Endothelial cell of umbilical vein (primary cell): ENCODE measurements at regions not wholly inside any gene's neighbourhood (a gene's known extent, or its start where the extent isn't known, plus 50 kb on each side); places are given as distances from the start of the nearest gene placed in this dataset.
"Not testable (repeated sequence)": the region's sequence is repeated elsewhere in the genome, so short reads cannot be mapped to it uniquely, and the experiment has no call there.

Experiments
- BruUV-seq: library from RNA; stranded (reverse); fragments of 400-500 nt; replicated peaks from 2 replicates; lab custom pipeline; 2021; lab: Mats Ljungman, UMichigan
- CTCF ChIA-PET: fragments of 300-600, 350-600 bp; sonication (Branson Sonifier 250); formaldehyde crosslinking; loops from one replicate; lab custom pipeline; 2021; ENCODE audit warnings: antibody characterized with exemption, inconsistent platforms; lab: Charles Lee
- POLR2A ChIA-PET: fragments of 300-600, 350-600 bp; sonication (Branson Sonifier 250); formaldehyde crosslinking; loops from one replicate; lab custom pipeline; 2021; ENCODE audit warnings: antibody characterized with exemption, inconsistent platforms; lab: Charles Lee
- DNase-seq: peaks from one replicate; pipeline ENCODE4 v3.0.0-alpha.2; 2011; ENCODE audit warnings: low read depth, low spot score
- FAIRE-seq: peaks from 2 replicates; lab custom pipeline; 2011; peaks lifted over from hg19 to GRCh38; lab: Jason Lieb, UNC
- H2AFZ ChIP-seq: 2 replicates; pipeline ENCODE4 v1.6.0; 2012; ENCODE audit warnings: low read depth, low read length, control low read depth, inconsistent platforms
- H3K27ac ChIP-seq: 2 replicates; pipeline ENCODE4 v1.5.1; 2011; ENCODE audit warnings: low read depth, mild to moderate bottlenecking, control low read depth, low read length, moderate library complexity; ENCODE audit not compliant: insufficient read depth
- H3K27me3 ChIP-seq, 2 experiments: 2 replicates each; pipeline versions ENCODE4 v1.6.0 to v1.6.1; 2011; ENCODE audit warnings: low read length in 2 of 2, mixed read lengths in 1 of 2; ENCODE audit not compliant: control insufficient read depth in 2 of 2, insufficient read depth in 2 of 2
- H3K36me3 ChIP-seq, 2 experiments: 2 replicates in 1 of 2; 3 replicates in 1 of 2; pipeline ENCODE4 v1.5.1; 2011; ENCODE audit warnings: low read length in 2 of 2, mild to moderate bottlenecking in 1 of 2, moderate library complexity in 1 of 2; ENCODE audit not compliant: control insufficient read depth in 2 of 2, insufficient read depth in 2 of 2; ENCODE audit errors: extremely low read depth in 1 of 2
- H3K4me1 ChIP-seq: 3 replicates; pipeline ENCODE4 v1.5.1; 2011; ENCODE audit warnings: mild to moderate bottlenecking, low read length; ENCODE audit not compliant: control insufficient read depth, insufficient read depth; ENCODE audit errors: extremely low read depth
- H3K4me2 ChIP-seq: 2 replicates; pipeline ENCODE4 v1.6.1; 2011; ENCODE audit warnings: low read length, control low read depth, mixed read lengths; ENCODE audit not compliant: insufficient read depth
- H3K4me3 ChIP-seq, 3 experiments: fragments of 200-600 bp in 1 of 3; sonication (generic), shearing (Covaris generic) in 1 of 3; replicated peaks in 1 of 3; 2 replicates each; pipeline ENCODE4 v1.5.1; 2011 to 2016; ENCODE audit warnings: control low read depth in 3 of 3, low read length in 3 of 3, mild to moderate bottlenecking in 2 of 3, inconsistent platforms in 1 of 3, low read depth in 1 of 3, moderate library complexity in 1 of 3; ENCODE audit not compliant: insufficient read depth in 1 of 3
- H3K79me2 ChIP-seq: 2 replicates; pipeline ENCODE4 v1.6.0; 2012; ENCODE audit warnings: low read length, inconsistent platforms; ENCODE audit not compliant: control insufficient read depth, insufficient read depth
- H3K9ac ChIP-seq: replicated peaks from 2 replicates; pipeline ENCODE3; 2011; ENCODE audit warnings: low read length, control low read depth; ENCODE audit not compliant: insufficient read depth; ENCODE audit errors: extremely low read depth
- H3K9me1 ChIP-seq: replicated peaks from 3 replicates; pipeline ENCODE4 v1.6.0; 2011; ENCODE audit warnings: mild to moderate bottlenecking, low read length; ENCODE audit not compliant: control insufficient read depth, insufficient read depth; ENCODE audit errors: extremely low read depth
- H3K9me3 ChIP-seq: replicated peaks from 2 replicates; pipeline ENCODE4 v1.5.1; 2012; ENCODE audit warnings: low read length, inconsistent platforms; ENCODE audit not compliant: control insufficient read depth, insufficient read depth
- H4K20me1 ChIP-seq: replicated peaks from 2 replicates; pipeline ENCODE3; 2011; ENCODE audit warnings: mild to moderate bottlenecking, low read length; ENCODE audit not compliant: control insufficient read depth, insufficient read depth; ENCODE audit errors: extremely low read depth
- CTCF ChIP-seq, 2 donors: IDR thresholded peaks; 1 replicate in 1 of 2; 2 replicates in 1 of 2; pipeline ENCODE4 v1.5.1; 2011; ENCODE audit warnings: low read length in 2 of 2, mild to moderate bottlenecking in 2 of 2, moderate library complexity in 2 of 2, control low read depth in 1 of 2, inconsistent platforms in 1 of 2, low read depth in 1 of 2; ENCODE audit not compliant: insufficient read depth in 1 of 2; ENCODE audit errors: extremely low read depth in 1 of 2
- EZH2 ChIP-seq: IDR thresholded peaks from 2 replicates; pipeline ENCODE4 v1.6.1; 2012; ENCODE audit warnings: borderline replicate concordance, low read depth, mild to moderate bottlenecking, moderate library complexity, low read length, inconsistent platforms; ENCODE audit not compliant: severe bottlenecking
- FOS ChIP-seq: IDR thresholded peaks from 2 replicates; pipeline ENCODE4 v1.6.1; 2011; ENCODE audit warnings: mild to moderate bottlenecking, low read length, moderate library complexity, borderline replicate concordance; ENCODE audit not compliant: insufficient read depth
- GATA2 ChIP-seq: IDR thresholded peaks from 2 replicates; pipeline ENCODE4 v1.7.0; 2011; ENCODE audit warnings: low read depth, mild to moderate bottlenecking, moderate library complexity, mixed read lengths, low read length; ENCODE audit not compliant: insufficient read length, insufficient read depth
- JUN ChIP-seq: IDR thresholded peaks from 2 replicates; pipeline ENCODE4 v1.6.1; 2011; ENCODE audit warnings: borderline replicate concordance, low read depth; ENCODE audit not compliant: insufficient read length, insufficient read depth
- MAX ChIP-seq: IDR thresholded peaks from 2 replicates; pipeline ENCODE4 v1.6.1; 2011; ENCODE audit not compliant: insufficient read depth, insufficient read length
- MYC ChIP-seq: IDR thresholded peaks from one replicate; pipeline ENCODE4 v1.6.1; 2011; ENCODE audit warnings: mild to moderate bottlenecking, low read depth, low read length
- POLR2A ChIP-seq: IDR thresholded peaks from 2 replicates; pipeline ENCODE4 v1.6.1; 2012; ENCODE audit warnings: low read depth, mild to moderate bottlenecking, control low read depth, low read length
- POLR2AphosphoS5 ChIP-seq: IDR thresholded peaks from 2 replicates; pipeline ENCODE4 v1.6.1; 2012; ENCODE audit warnings: low read depth, mild to moderate bottlenecking, control low read depth, low read length, moderate library complexity; ENCODE audit not compliant: insufficient read depth
- dilution Hi-C: fragments of 300-500 bp; cut with MboI; formaldehyde crosslinking; loops from one replicate; pipeline ENCODE4 v1.15.0; 2019; ENCODE audit warnings: low sequenced_read_pairs; ENCODE audit not compliant: extremely low pct_ligation_motif_present
- intact Hi-C: fragments of 100-400 bp; cut with micrococcal nuclease; formaldehyde crosslinking; loops from one replicate; pipeline ENCODE4 v1.10.0; 2022

GRCh38 chr2:75289178-75289577 is 89.9 kb upstream of the TACR1 start:
- H3K79me2 ChIP-seq, H3K27ac ChIP-seq, H3K27me3 ChIP-seq, H3K9ac ChIP-seq, H3K4me3 ChIP-seq, FAIRE-seq, H3K9me3 ChIP-seq, H3K36me3 ChIP-seq, BruUV-seq, DNase-seq, dilution Hi-C loops, H4K20me1 ChIP-seq, H3K9me1 ChIP-seq, H2AFZ ChIP-seq, H3K4me2 ChIP-seq, intact Hi-C loops, POLR2A ChIA-PET: not testable (repeated sequence)
- CTCF ChIA-PET = interaction anchor here (1.3 kb wide), 1 partner anchor 11 kb away, joined by 3 read pairs; no protein-coding TSS in a partner anchor
- H3K4me1 ChIP-seq = peaks cover 17% of the 10 kb centered on the region

GRCh38 chr2:75288760-75289159 is 89.4 kb upstream of the TACR1 start:
- H3K9me3 ChIP-seq = no peaks in the 10 kb centered on the region
- no peaks in the 10 kb centered on the region for H3K27me3 ChIP-seq
- no TSS peak for BruUV-seq
- H3K79me2 ChIP-seq = no peaks in the 10 kb centered on the region
- H3K4me2 ChIP-seq = no peak overlapping the region
- no peak overlapping the region for H2AFZ ChIP-seq
- TF ChIP-seq JUN (no peak), FOS (no peak), GATA2 (no peak), CTCF (IDR thresholded peaks at IDR 0.05; ENCODE audit: extremely low read depth in 1 of 2, insufficient read depth in 1 of 2, low read depth in 1 of 2, low read length in 2 of 2) (no peak), MAX (no peak), POLR2AphosphoS5 (no peak), EZH2 (no peak), POLR2A (no peak), MYC (no peak)
- no peak overlapping the region for H3K4me3 ChIP-seq
- no peaks in the 10 kb centered on the region for H4K20me1 ChIP-seq
- intact Hi-C loops = no loop called here
- DNase-seq (no peak), FAIRE-seq (no peak)
- POLR2A ChIA-PET = no interaction called here
- dilution Hi-C loops = no loop called here
- CTCF ChIA-PET = interaction anchor here (1.3 kb wide), 1 partner anchor 12 kb away, joined by 3 read pairs; no protein-coding TSS in a partner anchor
- H3K9me1 ChIP-seq = no peaks in the 10 kb centered on the region
- no peaks in the 10 kb centered on the region for H3K36me3 ChIP-seq
- H3K27ac ChIP-seq = no peak overlapping the region
- H3K9ac ChIP-seq = no peak overlapping the region
- peaks cover 17% of the 10 kb centered on the region for H3K4me1 ChIP-seq
